ENCODE measurements at regions not wholly inside any gene's neighbourhood (a gene's known extent, or its start where the extent isn't known, plus 50 kb on each side); places are given as distances from the start of the nearest gene placed in this dataset.

DNA sequence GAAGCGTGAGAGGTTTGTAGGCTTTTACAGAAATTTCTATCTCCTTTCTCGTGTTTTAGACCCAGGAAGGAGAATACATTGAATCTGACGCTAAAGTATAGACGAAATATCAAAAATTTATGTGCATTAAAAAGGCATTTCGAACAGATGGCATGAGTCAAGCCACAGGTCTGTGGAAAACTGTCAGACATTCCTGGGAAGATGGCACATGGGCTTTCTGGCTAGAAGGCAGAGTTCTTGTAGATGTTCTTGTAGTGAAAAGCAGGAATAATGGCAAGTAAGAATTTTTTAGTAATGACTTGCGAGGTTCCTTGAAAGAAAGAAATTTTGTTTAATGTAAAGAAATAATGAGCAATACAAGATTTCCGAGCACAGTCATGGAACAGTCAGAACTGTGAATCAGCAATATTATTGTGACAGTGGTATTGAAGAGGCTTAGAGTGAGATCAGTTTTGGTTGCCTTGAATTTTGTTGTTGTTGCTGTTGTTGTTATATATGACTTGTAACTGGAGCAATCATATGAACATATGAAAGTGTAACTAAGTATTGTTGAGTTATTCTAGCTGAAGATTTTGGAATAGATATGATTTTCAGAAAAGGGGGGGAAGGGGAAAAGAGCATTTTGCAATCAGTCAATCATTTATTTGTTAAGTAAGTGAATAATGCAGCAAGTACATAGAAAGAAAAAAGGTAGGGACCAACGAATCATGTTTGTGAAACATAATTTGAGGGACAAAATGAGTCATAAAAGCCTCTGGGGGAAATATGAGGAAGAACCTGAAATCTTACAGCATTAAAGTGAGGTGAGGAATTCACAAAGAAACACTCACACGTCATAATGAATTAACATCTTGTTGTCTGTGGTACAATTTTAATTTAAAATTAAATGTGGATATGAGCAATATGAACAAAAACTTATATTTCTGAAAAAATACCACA is 339.0 kb upstream of the CTNND2 start:
- DNase-seq = no peak
- H3K27ac ChIP-seq (ENCODE audit: low read depth, low read length) = no peak overlapping the region

DNA sequence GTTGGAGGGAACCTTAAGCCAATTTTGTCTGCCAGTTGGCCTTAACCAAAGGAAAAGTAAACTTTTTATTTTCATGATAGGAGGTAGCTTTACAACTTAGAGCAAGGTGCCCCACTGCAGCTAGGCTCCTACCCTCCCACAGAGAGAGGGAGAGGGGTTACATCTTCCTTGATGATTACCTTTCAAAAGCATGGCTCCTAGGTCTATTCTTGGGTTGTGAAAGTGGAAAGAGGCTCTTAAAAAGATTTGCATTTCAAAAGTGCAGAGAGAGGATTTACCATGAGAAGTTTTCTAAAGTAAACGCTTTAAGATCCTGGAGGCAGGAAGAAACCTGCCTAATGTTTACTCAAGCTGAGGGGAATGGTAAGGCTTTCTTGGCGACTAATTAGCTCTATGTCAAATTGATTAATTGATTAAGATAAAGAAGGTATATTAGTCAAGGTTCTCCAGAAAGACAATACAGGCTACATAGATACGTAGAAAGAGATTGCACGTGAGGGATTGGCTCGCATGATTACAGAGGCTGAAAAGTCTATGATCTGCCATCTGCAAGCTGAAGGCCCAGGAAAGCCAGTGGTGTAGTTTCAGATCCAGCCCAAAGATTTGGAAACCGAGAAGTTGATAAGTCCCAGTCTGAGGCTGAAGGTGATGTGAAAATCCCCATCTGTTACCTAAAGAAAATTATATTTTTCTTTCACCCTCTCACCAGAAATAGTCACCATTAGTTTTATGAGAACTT is 333.8 kb upstream of the CTNND2 start:
- TF ChIP-seq, protein P1, sequence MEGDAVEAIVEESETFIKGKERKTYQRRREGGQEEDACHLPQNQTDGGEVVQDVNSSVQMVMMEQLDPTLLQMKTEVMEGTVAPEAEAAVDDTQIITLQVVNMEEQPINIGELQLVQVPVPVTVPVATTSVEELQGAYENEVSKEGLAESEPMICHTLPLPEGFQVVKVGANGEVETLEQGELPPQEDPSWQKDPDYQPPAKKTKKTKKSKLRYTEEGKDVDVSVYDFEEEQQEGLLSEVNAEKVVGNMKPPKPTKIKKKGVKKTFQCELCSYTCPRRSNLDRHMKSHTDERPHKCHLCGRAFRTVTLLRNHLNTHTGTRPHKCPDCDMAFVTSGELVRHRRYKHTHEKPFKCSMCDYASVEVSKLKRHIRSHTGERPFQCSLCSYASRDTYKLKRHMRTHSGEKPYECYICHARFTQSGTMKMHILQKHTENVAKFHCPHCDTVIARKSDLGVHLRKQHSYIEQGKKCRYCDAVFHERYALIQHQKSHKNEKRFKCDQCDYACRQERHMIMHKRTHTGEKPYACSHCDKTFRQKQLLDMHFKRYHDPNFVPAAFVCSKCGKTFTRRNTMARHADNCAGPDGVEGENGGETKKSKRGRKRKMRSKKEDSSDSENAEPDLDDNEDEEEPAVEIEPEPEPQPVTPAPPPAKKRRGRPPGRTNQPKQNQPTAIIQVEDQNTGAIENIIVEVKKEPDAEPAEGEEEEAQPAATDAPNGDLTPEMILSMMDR (conservative IDR thresholded peaks at IDR 0.05) = no peak
- no peaks in the 10 kb centered on the region for H3K36me3 ChIP-seq (ENCODE audit: control insufficient read depth, insufficient read depth, low read length)
- Mint-ChIP-seq H3K4me1 (peaks cover 26% of the 10 kb centered on the region), H3K4me3 (peak overlapping the region; percentile 3), H3K27me3 (ENCODE audit: insufficient read depth) (peaks cover 66% of the 10 kb centered on the region), H3K9me3 (peaks cover 2% of the 10 kb centered on the region), H3K36me3 (ENCODE audit: low read depth) (no peaks in the 10 kb centered on the region), H3K27ac (peak overlapping the region; percentile 7)
- peaks cover 9% of the 10 kb centered on the region for H3K9me3 ChIP-seq (ENCODE audit: control insufficient read depth, low read length)
- H3K27me3 ChIP-seq (ENCODE audit: control insufficient read depth, insufficient read depth, low read length, poor library complexity, severe bottlenecking) = peaks cover 38% of the 10 kb centered on the region
- H3K27ac ChIP-seq (ENCODE audit: low read depth, low read length) = no peak overlapping the region
- peak overlapping the region; percentile 46 for H3K4me3 ChIP-seq (ENCODE audit: low read length)
- peaks cover 5% of the 10 kb centered on the region for H3K4me1 ChIP-seq (ENCODE audit: control insufficient read depth, insufficient read depth, low read length)
- WGBS, 2 experiments (ENCODE audit: insufficient coverage in 1 of 2, insufficient read length in 1 of 2) = 11 to 14% methylated on average over 5 to 6 of the region's 6 CpGs
- peak; percentile 57 for DNase-seq
- H3K9ac ChIP-seq (ENCODE audit: extremely low read depth, low read length, poor library complexity, severe bottlenecking) = no peak overlapping the region

More for the DNA sequence above, 339.0 kb upstream of the CTNND2 start:
- Mint-ChIP-seq H3K4me3 (no peak overlapping the region), H3K36me3 (ENCODE audit: low read depth) (no peaks in the 10 kb centered on the region), H3K27me3 (ENCODE audit: insufficient read depth) (peaks cover 57% of the 10 kb centered on the region), H3K9me3 (no peaks in the 10 kb centered on the region), H3K4me1 (peaks cover 7% of the 10 kb centered on the region), H3K27ac (no peak overlapping the region)
- TF ChIP-seq, protein P1 (conservative IDR thresholded peaks at IDR 0.05) = no peak
- Histone ChIP-seq H3K9me3 (ENCODE audit: control insufficient read depth, low read length) (no peaks in the 10 kb centered on the region), H3K9ac (ENCODE audit: extremely low read depth, low read length, poor library complexity, severe bottlenecking) (no peak overlapping the region), H3K36me3 (ENCODE audit: control insufficient read depth, insufficient read depth, low read length) (no peaks in the 10 kb centered on the region), H3K27me3 (ENCODE audit: control insufficient read depth, insufficient read depth, low read length, poor library complexity, severe bottlenecking) (peaks cover 30% of the 10 kb centered on the region), H3K4me3 (ENCODE audit: low read length) (no peak overlapping the region), H3K4me1 (ENCODE audit: control insufficient read depth, insufficient read depth, low read length) (peaks cover 5% of the 10 kb centered on the region)
- 91 to 93% methylated on average over 8 to 9 of the region's 9 CpGs for WGBS, 2 experiments (ENCODE audit: insufficient coverage in 1 of 2, insufficient read length in 1 of 2)

DNA sequence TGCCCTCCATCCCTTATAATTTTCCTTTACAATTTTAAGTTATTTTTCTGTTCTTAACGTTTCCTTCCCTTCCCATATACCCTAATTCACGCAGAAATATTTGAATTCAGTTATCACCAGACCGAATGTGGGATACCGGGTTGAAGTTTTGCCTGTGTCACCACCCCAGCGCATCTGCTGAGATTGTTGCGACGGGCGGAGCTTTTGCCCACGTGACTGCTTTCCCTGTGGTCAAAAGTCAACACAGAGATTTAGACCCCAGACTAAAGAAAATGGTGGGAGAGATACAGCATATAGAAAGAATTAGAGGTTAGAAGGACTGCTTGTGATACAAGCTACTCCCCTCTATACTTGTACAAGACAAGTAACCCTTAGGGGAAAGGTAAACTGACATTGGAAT is 326.4 kb upstream of the CTNND2 start:
- peaks cover 54% of the 10 kb centered on the region for H3K27me3 Mint-ChIP-seq (ENCODE audit: insufficient read depth)
- 83 to 91% methylated on average over 3 to 9 of the region's 9 CpGs for WGBS, 2 experiments (ENCODE audit: insufficient coverage in 1 of 2, insufficient read length in 1 of 2)
- no peaks in the 10 kb centered on the region for H3K4me1 ChIP-seq (ENCODE audit: control insufficient read depth, insufficient read depth, low read length)
- TF ChIP-seq, protein P1 (conservative IDR thresholded peaks at IDR 0.05) = no peak
- no peak overlapping the region for H3K4me3 ChIP-seq (ENCODE audit: low read length)
- H3K27ac ChIP-seq (ENCODE audit: low read depth, low read length) = no peak overlapping the region
- H3K9me3 Mint-ChIP-seq = peaks cover 2% of the 10 kb centered on the region
- no peak overlapping the region for H3K27ac Mint-ChIP-seq
- H3K9ac ChIP-seq (ENCODE audit: extremely low read depth, low read length, poor library complexity, severe bottlenecking) = no peak overlapping the region
- no peak for DNase-seq
- H3K4me3 Mint-ChIP-seq = no peak overlapping the region
- peaks cover 9% of the 10 kb centered on the region for H3K9me3 ChIP-seq (ENCODE audit: control insufficient read depth, low read length)
- H3K36me3 Mint-ChIP-seq (ENCODE audit: low read depth) = no peaks in the 10 kb centered on the region
- H3K36me3 ChIP-seq (ENCODE audit: control insufficient read depth, insufficient read depth, low read length) = no peaks in the 10 kb centered on the region
- peaks cover 5% of the 10 kb centered on the region for H3K27me3 ChIP-seq (ENCODE audit: control insufficient read depth, insufficient read depth, low read length, poor library complexity, severe bottlenecking)
- peaks cover 4% of the 10 kb centered on the region for H3K4me1 Mint-ChIP-seq
